ENCODE measurements at regions not wholly inside any gene's neighbourhood (a gene's known extent, or its start where the extent isn't known, plus 50 kb on each side); places are given as distances from the start of the nearest gene placed in this dataset.

- DNase-seq: no peak
Measured at GRCh38 chr2:133773854-133774653, 205.8 kb upstream of the NCKAP5 start.

DNA sequence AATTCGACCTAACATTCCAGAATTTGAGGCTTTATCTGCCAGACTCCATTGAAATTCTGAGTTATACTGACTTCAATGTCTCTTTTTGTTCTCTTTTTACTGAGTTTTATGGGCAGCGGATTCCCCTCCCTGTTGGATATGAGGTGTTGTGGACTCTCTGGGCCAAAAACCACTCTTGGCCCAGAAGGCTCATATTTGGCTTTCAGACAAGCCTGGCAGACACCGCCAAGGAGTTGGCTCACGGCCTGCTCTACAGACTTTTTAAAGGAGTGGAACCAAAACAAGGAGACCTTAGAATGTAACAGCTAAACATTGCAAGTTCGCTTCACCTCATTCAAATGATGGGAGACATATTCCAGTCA, 206.4 kb upstream of the NCKAP5 start:
- DNase-seq: no peak

GRCh38 chr2:133776936-133777573, 208.8 kb upstream of the NCKAP5 start:
- no peak for DNase-seq

DNA sequence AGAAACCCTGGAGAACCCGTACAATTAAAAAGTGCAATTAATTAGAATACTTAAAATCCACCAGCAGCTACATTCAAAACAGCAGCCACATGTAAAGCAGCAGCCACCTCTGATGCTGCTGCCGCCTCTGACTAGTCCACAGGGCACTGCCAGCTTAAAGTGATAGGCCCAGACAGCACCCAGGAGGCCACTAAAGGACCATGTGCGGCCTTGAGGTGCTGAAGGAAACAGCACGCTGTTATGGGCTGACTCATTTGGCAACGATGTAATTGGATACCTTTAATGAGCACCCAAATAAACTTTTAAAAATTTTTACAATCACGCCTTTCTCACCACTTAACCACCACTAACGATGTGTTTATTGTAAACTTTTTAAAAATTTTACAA, 209.3 kb upstream of the NCKAP5 start:
- no peak for DNase-seq

GRCh38 chr2:133780099-133780996, 212.1 kb upstream of the NCKAP5 start:
- peak; percentile 69 for DNase-seq

DNA sequence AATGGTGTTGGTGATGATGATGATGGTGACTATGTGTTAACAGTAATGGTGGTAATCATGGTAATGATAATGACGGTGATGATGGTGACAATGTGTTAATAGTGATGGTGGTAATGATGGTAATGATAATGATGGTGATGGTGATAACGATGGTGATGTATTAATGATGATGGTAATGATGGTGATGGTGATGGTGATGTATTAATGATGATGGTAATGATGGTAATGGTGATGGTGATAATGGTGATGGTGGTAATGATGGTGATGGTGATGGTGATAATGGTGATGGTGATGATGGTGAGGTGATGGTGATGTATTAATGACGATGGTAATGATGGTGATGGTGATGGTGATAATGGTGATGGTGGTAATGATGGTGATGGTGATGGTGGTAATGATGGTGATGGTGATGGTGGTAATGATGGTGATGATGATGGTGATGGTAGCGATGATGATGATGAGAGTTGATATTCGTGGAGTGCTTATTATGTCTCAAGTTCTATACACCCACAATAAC, 212.8 kb upstream of the NCKAP5 start:
- DNase-seq: no peak

GRCh38 chr2:133787207-133787606, 218.9 kb upstream of the NCKAP5 start:
- no peak for DNase-seq

DNA sequence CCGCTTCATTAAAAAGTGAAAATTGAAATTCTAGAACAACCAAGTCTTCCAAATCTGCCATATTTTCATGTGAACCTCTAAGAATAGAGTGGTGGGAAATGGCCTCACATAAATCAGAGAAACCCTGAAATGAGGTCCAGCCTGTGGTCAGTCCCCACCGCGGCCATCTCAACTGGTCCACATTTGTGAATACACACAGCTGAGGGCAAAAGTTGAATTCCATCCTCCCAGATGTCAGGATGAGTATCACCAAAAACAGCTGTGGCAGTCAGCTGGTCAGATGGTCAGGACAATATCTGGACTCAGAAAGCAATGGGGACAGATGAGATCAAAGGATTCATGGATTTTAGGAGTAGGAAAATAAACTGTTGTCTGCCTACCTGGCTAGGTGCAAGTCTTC, 219.4 kb upstream of the NCKAP5 start:
- DNase-seq: no peak

GRCh38 chr2:133788386-133788785, 220.1 kb upstream of the NCKAP5 start:
- no peak for DNase-seq

- no peak for DNase-seq
Measured at GRCh38 chr2:133789743-133790142, 221.5 kb upstream of the NCKAP5 start.

DNA sequence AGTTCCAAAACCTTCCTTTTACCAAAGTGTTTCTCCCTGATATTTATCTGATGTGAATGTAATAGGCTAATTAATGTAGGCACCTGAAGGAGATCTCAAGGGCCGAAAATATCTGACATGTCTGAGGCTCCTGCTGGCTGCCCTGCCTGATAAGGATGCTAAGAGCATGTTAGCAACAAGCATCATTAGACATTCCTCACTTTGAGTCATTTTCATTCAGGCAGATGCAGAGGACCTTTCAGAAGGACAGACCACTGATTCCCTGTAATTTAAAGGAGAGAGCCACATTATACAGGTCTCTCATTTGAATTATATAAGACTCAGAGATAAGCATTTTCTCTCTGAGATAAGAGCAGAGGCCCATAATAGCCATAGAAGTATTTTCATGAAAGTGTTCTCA, 222.4 kb upstream of the NCKAP5 start:
- DNase-seq: no peak

DNA sequence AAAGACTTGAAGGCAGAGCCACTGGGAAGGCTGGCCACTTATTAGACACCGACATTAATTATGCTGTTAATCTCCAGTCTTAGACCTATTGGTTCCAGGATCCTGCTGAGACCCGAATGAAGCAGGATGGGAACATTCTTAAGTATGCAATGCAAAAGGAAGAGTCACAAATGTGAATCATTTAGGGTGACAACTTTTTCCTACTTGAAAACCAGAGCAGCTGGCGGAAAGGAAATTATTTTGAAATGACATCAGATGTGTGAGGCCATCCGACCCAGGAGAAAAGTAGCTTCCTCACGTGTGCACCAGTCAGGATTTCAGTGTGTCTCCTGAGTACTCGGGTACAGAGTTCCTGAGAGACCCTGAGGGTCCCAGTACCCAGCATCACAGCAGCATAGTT, 222.9 kb upstream of the NCKAP5 start:
- DNase-seq: no peak

DNA sequence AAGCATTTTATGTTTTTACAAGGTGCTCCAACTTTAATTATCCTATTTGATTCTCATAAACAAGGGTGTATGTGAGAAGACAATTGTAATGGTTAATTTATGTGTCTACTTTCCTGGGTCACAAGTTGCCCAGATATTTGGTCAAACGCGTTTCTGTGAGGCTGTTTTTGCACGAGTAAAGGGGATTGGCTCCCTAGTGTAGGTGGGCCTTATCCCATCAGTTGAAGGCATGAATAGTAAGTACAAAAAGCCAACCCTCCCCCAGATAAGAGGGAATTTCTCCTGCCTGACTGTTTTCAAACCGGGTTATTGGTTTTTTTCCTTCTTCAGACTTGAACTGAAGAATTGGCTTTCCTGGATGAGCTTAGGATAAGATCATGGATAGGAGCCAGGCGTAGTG, 224.0 kb upstream of the NCKAP5 start:
- no peak for DNase-seq

- DNase-seq: no peak
Measured at GRCh38 chr2:133794114-133794513, 225.9 kb upstream of the NCKAP5 start.

DNA sequence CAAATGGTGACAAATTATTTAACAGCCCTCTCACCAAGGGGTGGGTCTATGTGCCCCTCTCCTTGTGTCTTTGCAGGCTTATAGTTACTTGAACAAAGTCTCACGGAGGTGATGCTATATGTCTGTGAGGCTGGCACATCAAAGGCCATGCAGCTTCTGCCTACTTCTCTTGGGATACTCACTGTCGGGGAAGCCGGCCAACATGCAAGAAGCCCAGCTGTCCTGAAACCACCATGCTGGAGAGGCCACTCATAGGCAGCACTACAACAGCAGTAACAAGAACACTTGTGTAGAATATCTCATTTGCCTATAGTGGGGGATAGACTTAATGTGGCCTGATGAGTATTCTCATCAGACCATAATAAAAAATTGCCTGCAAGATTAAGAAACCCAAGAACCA, 233.7 kb upstream of the NCKAP5 start:
- no peak for DNase-seq

- no peak for DNase-seq
Measured at GRCh38 chr2:133802409-133803039, 234.3 kb upstream of the NCKAP5 start.

DNA sequence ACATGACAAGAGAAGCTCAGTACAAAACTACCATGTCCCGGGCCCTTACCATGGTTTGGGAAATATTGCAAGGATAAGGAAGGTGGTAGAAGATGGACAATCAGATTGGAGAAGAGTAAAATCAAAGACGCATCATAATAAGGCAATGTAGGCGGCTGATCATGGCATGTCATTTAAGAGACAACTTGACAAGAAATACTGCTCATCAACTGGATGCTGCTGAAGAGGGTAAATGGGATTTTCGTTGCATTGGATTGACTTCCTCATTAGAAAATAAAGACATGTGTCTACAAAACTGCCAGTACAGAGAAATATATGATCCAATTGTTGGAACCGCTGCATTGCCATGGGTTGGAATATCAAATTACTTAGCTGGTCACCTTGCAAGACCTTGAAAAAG, 238.3 kb upstream of the NCKAP5 start:
- no peak for DNase-seq

- DNase-seq: no peak
Measured at GRCh38 chr2:133809485-133809884, 241.2 kb upstream of the NCKAP5 start.

- no peak for DNase-seq
Measured at GRCh38 chr2:133810559-133810958, 242.3 kb upstream of the NCKAP5 start.

DNA sequence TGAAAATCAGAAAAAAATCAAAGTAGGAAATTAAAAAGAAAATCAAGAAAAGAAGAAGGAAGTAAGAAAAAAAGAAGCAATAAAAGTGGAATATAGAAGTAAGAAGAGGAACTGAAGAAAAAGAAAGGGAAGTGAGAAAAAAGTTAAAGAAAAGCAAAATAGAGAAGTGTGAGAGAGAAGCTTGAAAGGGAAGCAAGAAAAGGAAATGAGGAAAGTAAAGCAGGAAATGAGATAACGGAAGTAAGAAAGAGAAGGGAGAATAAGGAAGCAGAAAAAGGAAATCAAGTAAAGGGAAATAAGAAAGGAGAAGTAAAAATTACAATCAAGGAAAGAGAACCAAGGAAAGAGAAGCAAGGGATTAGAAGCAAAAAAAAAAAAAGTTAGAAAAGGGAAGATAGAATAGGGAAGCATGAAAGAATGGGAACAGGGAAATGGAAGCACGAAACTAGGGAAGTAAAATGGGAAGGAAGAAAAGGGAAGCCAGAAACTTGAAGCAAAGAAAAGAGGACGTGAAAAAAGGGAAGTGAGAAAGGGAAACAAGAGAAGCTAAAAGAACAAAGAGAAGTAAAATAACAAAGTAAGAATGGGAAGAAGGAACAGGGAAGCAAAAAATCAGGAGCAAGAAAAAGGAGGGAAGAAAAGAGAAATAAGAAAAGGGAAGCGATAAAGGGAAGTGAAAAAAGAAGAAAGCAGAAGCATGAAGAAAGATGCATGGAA, 243.3 kb upstream of the NCKAP5 start:
- DNase-seq: no peak

DNA sequence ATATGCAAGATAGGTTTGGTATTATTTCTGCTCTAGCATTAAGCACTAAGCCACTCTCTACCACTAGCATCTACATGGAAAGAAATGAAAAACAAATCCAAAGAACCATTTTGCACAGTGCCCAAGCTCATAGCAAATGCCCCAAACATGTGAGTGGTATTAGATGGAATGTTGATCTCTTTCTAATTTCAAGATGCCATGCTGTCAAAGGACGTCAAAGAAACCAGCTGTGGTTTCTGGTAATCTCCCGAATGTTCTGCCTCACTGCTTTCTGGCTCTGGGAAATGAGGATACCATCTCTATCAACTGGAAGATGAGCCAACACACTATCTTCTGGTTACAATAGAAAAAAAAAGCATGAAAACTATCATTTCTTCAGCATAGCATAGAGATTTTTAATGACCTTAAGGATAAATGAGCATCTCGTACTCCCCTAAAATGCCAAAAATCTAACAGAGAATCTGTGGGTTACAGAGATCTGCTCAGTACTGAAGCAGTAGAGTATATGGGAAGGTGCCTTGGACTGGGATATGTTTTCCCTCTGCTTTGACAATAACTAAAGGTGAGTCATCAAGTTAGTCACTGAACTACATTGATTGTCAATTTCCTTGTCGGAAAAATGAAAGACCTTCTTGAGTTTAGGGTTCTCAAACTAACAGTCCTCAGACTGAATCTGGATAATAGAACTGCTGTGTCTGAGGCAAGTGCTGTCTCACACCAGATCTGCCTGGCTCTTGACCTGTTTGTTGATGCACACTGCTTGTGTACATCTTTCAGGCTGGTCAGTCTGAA, 244.8 kb upstream of the NCKAP5 start:
- DNase-seq: no peak

DNA sequence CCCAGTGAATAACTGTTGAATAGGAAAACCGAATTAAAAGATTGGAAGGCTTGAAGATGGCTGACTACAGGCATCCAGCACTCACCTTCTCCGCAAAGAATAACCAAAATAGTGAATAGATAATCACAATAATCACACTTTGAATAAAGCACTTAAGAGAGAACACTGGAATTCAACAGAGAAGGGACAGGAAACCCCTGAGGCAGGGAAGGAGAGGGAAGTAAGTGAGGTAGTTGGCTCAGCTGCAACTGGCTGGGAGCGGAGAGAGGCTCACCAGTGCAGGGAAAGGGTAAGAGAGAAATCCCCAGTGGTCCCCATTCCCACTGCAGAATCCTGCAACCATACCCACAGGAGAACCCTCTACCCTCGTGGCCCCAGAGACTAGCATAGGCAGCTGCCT, 246.6 kb upstream of the NCKAP5 start:
- DNase-seq: no peak

Data from amniotic stem cell (primary cell).